GM18511 (cell line): ENCODE measurements at regions not wholly inside any gene's neighbourhood (a gene's known extent, or its start where the extent isn't known, plus 50 kb on each side); places are given as distances from the start of the nearest gene placed in this dataset.
"Not testable (repeated sequence)": the region's sequence is repeated elsewhere in the genome, so short reads cannot be mapped to it uniquely, and the experiment has no call there.

Experiments
- ATAC-seq: cut with Tn5 transposase; IDR thresholded peaks from one replicate; pipeline ENCODE4 v1.9.1; 2021; ENCODE audit warnings: mild to moderate bottlenecking, moderate library complexity; ENCODE audit not compliant: unreplicated experiment

DNA sequence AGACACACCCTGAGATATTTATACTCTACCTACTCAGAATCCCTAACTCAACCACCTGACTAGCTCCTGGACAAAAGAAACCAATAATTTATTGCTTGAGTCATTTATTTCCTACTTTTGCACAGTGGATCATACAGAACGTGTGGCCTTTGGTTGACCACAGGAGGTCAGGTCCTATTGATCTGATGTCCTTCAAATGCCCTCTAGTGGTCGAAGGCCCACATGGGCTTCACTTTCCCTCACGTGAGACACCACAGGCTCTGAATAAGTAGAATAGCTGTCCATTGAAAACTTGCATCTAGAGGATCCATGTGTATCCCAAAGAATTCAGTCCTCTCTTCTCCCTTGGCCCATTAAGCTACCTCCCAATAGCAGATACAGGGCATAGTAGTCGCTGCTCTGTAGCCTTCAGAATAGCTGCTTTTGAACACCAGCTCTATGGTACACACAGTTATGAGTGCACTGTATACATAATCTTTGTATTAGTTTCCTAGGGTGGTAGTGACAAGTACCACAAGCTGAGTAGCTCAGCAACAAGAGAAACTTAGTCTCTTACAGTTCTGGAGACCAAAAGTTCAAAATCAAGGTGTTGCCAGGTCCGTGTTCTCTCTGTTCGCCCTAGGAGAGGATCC is 177.6 kb upstream of the SMARCA2 start:
- peak; percentile 83 for ATAC-seq

DNA sequence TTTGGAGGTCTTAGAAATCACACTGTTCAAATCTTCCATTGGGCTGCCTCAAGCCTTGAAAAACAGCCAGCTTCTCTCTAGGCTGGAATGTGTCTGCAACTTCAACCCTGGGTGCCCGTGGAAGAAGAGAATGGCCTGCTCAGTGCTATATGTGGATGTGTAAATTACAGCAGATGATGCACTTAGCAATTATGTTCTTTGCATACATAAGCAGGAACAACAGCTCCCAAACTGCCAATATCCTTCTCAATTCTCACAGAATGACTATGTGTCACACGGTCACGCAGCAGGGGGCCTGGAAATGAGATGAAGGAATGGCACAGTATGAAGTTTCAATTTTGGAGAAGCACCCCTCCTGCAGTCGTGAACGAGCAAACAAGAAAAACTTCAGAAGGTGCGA is 175.2 kb upstream of the SMARCA2 start:
- no peak for ATAC-seq

DNA sequence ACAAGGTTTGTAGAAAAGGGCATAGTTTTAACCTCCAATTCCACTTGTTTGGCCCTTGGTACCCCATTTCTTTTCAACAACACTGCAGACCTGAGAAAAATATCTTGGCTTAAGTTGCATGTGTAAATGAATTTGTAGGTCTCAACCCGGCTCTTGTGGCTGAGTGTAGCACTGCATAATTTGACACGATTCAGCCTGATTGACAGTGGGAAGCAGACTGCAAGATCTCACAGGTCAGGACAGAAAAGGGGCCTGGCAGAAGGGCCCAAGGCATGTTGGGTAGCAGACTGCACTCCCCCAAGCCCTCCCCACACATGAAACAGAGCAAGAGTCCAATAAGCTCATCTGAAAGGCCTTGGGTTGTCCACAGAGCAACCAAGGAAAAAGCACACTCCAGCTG is 169.7 kb upstream of the SMARCA2 start:
- no peak for ATAC-seq

DNA sequence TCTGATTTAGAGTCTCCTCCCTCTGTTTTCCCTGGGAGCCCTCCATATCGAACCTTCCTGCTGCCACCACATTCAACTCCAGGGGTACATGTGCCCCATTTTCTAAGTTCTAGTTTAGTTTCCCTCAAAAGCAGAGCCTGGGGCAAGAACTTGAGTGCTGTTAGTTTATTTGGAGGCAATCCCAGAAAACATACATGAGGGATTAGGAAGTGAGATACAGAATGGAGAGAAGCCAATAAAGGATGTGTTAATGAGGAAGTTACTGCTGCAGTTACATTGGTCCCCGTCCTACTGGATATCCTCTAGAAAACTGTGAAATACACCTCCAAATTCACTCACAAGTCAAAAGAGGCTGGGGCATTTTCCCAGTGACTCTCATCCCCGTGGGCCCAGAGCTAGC is 159.4 kb upstream of the SMARCA2 start:
- no peak for ATAC-seq

GRCh38 chr9:1857808-1858207 is 157.3 kb upstream of the SMARCA2 start:
- ATAC-seq = no peak

- peak; percentile 95 for ATAC-seq
Observed at GRCh38 chr9:1869843-1870242, 145.3 kb upstream of the SMARCA2 start.

DNA sequence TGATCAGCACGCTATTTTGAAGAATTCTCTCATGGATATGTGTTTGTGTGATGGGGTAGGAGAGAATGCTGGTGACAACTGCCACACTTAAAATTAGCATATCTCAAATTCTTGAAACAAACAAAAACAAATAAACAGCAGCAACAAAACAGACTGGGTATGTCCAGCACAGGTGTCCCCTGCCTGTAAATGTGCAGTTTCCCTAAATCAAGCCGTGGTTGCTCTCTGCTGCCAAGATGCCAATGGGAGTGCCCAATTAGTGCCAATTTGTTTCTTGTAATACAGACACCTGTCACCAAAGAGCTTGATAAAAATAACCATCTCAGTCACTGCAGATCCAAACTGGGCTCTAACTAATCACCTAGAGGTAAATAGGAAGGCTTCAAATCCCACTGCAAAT is 144.2 kb upstream of the SMARCA2 start:
- ATAC-seq = no peak

DNA sequence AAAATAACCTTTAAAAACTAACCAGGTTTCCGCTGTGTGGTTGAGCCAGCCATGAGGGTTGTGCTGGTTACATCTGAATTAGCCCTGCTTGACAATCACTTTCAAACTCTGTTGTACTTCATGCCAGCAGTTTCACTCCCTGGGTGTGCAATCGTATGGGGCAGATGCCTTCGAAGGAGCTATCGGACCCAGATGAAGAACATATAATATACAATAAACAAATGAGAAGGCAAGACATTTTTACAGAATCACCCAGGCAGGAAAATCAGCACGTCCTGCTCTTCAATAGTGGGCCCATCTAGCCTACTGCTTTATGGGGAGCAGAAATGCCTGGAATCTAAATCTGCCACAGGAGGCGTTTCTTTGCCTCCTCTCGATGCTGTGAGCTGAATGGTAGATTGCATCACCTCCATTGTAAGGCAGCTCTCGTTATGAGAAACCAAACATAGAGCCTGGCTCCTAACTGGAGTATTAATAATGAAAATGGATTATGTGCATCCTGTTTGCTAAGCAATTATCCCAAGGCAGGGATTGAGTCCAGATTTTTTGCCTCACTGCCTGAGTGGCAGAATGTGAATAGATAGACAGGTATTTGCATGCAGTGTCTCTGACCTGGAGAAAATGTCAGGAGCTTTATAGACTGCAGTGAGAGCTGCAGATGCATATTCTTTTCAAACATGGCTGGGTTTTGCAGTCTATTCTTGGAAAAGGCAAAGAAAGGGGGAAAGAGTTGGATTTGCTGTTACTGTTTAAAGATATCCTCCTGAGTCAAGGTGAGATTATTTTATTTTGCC is 143.3 kb upstream of the SMARCA2 start:
- no peak for ATAC-seq

GRCh38 chr9:1875251-1875851 is 139.8 kb upstream of the SMARCA2 start:
- ATAC-seq = no peak

DNA sequence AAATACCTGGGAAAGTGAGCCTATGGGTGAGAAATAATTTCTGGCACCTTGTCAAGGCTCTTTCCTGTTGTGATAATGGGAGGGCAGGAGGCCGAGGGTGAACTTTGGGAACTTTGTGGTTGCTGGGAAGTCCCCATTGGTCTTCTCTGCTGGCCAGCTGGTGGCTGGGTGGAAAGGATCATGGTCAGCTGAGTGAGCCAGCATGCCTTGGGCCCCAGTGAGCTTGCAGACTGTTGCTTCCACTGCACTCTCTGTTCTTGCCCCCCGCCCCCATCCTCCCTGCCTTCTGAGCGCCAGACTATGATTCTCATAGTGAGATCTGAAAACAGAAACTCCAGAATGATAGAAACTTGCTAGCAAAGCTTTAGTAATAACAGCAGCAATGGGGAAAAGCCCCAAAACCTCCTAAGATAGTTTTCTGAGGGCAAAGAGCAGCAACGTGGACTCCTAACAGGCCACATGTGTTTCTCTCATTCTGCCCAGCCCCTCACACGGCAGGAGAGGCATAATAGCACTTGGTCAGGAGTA is 139.2 kb upstream of the SMARCA2 start:
- peak; percentile 71 for ATAC-seq

- ATAC-seq = no peak
Observed at GRCh38 chr9:1876891-1877496, 138.2 kb upstream of the SMARCA2 start.

- no peak for ATAC-seq
Observed at GRCh38 chr9:1877951-1878350, 137.2 kb upstream of the SMARCA2 start.

- no peak for ATAC-seq
Observed at GRCh38 chr9:1878811-1879210, 136.3 kb upstream of the SMARCA2 start.

- ATAC-seq = peak; percentile 43
Observed at GRCh38 chr9:1879501-1879900, 135.6 kb upstream of the SMARCA2 start.

DNA sequence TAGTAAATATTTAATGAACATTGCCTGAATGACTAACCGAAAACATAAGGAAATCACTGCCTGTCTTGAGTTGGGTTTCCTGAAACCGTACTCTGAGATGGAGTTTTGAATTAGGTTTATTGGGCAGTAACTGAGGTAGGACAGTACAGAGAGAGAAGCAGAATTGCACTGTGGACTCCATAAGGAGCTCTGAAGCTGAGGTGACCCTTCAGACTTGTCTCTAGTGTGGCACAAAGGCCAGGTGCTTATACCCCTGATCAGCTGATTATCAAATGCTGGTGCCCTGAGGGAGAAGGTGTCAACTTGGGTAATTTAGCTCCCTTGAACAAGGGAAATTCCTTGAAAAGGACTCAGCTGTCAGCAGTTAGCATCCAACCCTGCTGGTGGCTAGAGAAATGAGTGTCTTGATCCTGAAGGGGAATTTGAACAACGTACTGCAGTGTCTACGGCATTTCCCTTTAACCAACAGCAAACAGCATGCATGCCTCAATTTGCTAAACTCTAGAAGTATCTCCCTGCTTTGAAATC is 135.0 kb upstream of the SMARCA2 start:
- ATAC-seq = peak; percentile 2

DNA sequence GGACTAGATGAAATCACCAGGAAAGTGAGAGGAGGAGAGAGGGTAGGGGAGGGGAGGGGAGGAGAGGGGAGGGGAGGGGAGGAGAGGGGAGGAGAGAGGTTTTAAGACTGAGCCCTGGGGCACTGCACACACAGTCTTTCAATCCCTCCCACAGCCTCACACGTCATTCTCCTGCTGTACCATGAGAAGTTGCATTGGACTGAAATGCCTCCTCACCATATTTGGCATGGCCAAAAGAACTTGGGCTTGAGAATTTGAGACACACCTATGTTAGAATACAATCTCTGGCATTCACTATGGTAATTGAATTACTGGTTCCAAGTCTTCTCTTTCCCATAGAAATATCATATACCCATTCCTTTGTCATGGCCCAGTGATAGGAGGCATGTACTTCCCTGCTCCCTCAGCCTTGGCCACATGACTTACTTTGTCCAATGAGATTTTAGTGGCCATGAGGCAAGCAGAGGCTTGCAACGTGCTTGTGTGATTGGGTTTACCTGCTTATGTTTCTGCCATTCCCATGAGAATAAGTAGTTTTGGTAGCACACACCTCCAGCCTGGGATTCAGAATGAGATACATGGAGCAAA is 133.3 kb upstream of the SMARCA2 start:
- ATAC-seq = no peak

DNA sequence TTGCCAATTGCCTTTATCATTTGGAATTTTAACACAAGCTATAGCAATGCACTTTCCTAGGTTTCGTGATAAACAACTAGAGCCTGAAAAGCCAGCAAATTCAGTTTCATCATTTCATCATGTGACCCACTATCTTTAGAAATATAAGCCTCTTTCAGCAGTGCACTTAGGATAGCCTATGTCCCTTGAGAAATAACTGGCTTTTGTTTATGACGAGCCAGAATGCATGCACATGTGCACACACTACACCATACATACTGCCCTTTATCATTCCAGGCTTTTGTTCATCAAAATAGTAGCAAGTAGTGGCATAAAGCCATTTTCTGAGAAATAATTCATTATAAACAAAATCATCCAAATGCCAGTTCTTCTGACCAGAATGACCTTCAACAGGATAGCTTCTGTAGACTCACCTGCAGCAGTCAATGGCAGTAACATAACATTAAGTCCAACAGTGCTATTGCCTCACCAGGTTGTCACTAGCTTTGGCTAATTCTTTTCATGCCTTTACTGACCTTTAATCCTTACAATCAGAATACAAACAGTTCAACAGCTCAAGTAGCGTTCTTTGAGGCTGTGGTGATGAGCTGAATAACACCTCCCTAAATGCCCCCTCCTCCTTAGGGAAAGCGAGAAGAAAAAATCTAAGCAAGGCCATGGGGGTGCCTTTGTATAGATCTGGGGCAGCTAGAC is 132.3 kb upstream of the SMARCA2 start:
- no peak for ATAC-seq

GRCh38 chr9:1890201-1890600 is 124.9 kb upstream of the SMARCA2 start:
- ATAC-seq = no peak

GRCh38 chr9:1890816-1891215 is 124.3 kb upstream of the SMARCA2 start:
- no peak for ATAC-seq

GRCh38 chr9:1903080-1903704 is 112.0 kb upstream of the SMARCA2 start:
- ATAC-seq = not testable (repeated sequence)
